CD14-positive monocyte (primary cell): ENCODE measurements at regions not wholly inside any gene's neighbourhood (a gene's known extent, or its start where the extent isn't known, plus 50 kb on each side); places are given as distances from the start of the nearest gene placed in this dataset.

ENCODE experiments used
- DNase-seq, 3 donors: peaks; one replicate each; pipeline ENCODE4 v3.0.0-alpha.2; 2011 to 2022
- H2AFZ ChIP-seq: 2 replicates; pipeline ENCODE4 v1.6.0; 2012; ENCODE audit warnings: mild to moderate bottlenecking, low read depth, low read length, inconsistent platforms; ENCODE audit not compliant: insufficient read depth, poor library complexity, severe bottlenecking
- H3K27ac ChIP-seq, 2 donors: 1 replicate in 1 of 2; 2 replicates in 1 of 2; pipeline ENCODE4 v1.5.1; 2012 to 2013; ENCODE audit warnings: low read length in 2 of 2, control low read depth in 1 of 2, inconsistent platforms in 1 of 2, low read depth in 1 of 2, mild to moderate bottlenecking in 1 of 2
- H3K27me3 ChIP-seq, 2 donors: one replicate each; pipeline versions ENCODE4 v1.6.0 to v1.6.1; 2011 to 2013; ENCODE audit warnings: low read length in 2 of 2; ENCODE audit not compliant: control insufficient read depth in 2 of 2, insufficient read depth in 2 of 2
- H3K36me3 ChIP-seq, 2 donors: replicated peaks in 1 of 2; 1 replicate in 1 of 2; 2 replicates in 1 of 2; pipeline versions ENCODE4 v1.5.1 to v1.6.1; 2012 to 2013; ENCODE audit warnings: low read length in 2 of 2, control low read depth in 1 of 2, inconsistent platforms in 1 of 2, mild to moderate bottlenecking in 1 of 2; ENCODE audit not compliant: insufficient read depth in 2 of 2, control insufficient read depth in 1 of 2
- H3K4me1 ChIP-seq, 2 donors: 1 replicate in 1 of 2; 2 replicates in 1 of 2; pipeline versions ENCODE4 v1.5.1 to v1.6.1; 2012 to 2013; ENCODE audit warnings: low read length in 2 of 2, control low read depth in 1 of 2, inconsistent platforms in 1 of 2, mild to moderate bottlenecking in 1 of 2, moderate library complexity in 1 of 2; ENCODE audit not compliant: insufficient read depth in 2 of 2, control insufficient read depth in 1 of 2
- H3K4me2 ChIP-seq: replicated peaks from 2 replicates; pipeline ENCODE3; 2012; ENCODE audit warnings: low read length, moderate library complexity, mild to moderate bottlenecking; ENCODE audit not compliant: poor library complexity, severe bottlenecking; ENCODE audit errors: extremely low read depth
- H3K4me3 ChIP-seq, 3 experiments: fragments of 200-600 bp in 1 of 3; sonication (generic) in 1 of 3; replicated peaks in 1 of 3; 1 replicate in 2 of 3; 2 replicates in 1 of 3; pipeline ENCODE4 v1.5.1; 2011 to 2013; ENCODE audit warnings: low read length in 3 of 3, mild to moderate bottlenecking in 3 of 3, control low read depth in 2 of 3, low read depth in 2 of 3, inconsistent platforms in 1 of 3, moderate library complexity in 1 of 3
- H3K79me2 ChIP-seq: 2 replicates; pipeline ENCODE4 v1.6.0; 2012; ENCODE audit warnings: mild to moderate bottlenecking, control low read depth, inconsistent platforms, low read length, moderate library complexity; ENCODE audit not compliant: insufficient read depth
- H3K9ac ChIP-seq: 2 replicates; pipeline ENCODE4 v1.6.0; 2017; ENCODE audit warnings: low read length, mild to moderate bottlenecking; ENCODE audit not compliant: insufficient read depth, poor library complexity, severe bottlenecking
- H3K9me3 ChIP-seq, 2 donors: replicated peaks in 1 of 2; 1 replicate in 1 of 2; 2 replicates in 1 of 2; pipeline versions ENCODE4 v1.5.1 to v1.6.1; 2012 to 2013; ENCODE audit warnings: low read length in 2 of 2, control low read depth in 1 of 2; ENCODE audit not compliant: control insufficient read depth in 1 of 2, insufficient read depth in 1 of 2
- H4K20me1 ChIP-seq: 2 replicates; pipeline ENCODE4 v1.6.0; 2012; ENCODE audit warnings: mild to moderate bottlenecking, low read length, control low read depth, moderate library complexity; ENCODE audit not compliant: insufficient read depth
- H3K27ac Mint-ChIP-seq, 7 donors: one replicate each; pipeline ENCODE4 v1.8.0; 2020; ENCODE audit warnings: mild to moderate bottlenecking in 7 of 7, mixed read lengths in 7 of 7, moderate library complexity in 6 of 7, inconsistent platforms in 2 of 7
- H3K27me3 Mint-ChIP-seq, 3 donors: one replicate each; pipeline ENCODE4 v1.8.0; 2021 to 2022; ENCODE audit warnings: low read depth in 3 of 3, mild to moderate bottlenecking in 3 of 3, mixed read lengths in 3 of 3, moderate library complexity in 3 of 3, inconsistent platforms in 1 of 3
- H3K36me3 Mint-ChIP-seq, 2 donors: one replicate each; pipeline ENCODE4 v1.8.0; 2020; ENCODE audit warnings: mixed read lengths in 2 of 2, inconsistent platforms in 1 of 2, mild to moderate bottlenecking in 1 of 2
- H3K4me1 Mint-ChIP-seq: one replicate; pipeline ENCODE4 v1.8.0; 2020; ENCODE audit warnings: mild to moderate bottlenecking, mixed read lengths
- H3K4me3 Mint-ChIP-seq, 2 donors: one replicate each; pipeline ENCODE4 v1.8.0; 2020; ENCODE audit warnings: mild to moderate bottlenecking in 2 of 2, mixed read lengths in 2 of 2, moderate library complexity in 1 of 2
- H3K9me3 Mint-ChIP-seq, 7 donors: one replicate each; pipeline ENCODE4 v1.8.0; 2020 to 2022; ENCODE audit warnings: mixed read lengths in 7 of 7, mild to moderate bottlenecking in 6 of 7, moderate library complexity in 6 of 7, inconsistent platforms in 2 of 7
- WGBS: methylation state at CpG from one replicate; pipeline ENCODE4 v1.1.5; 2013; ENCODE audit warnings: missing lambda C conversion rate; ENCODE audit not compliant: insufficient coverage; 5-methylcytosine and 5-hydroxymethylcytosine counted together
- intact Hi-C, 2 donors: fragments of 100-400 bp; cut with micrococcal nuclease; formaldehyde crosslinking; loops; one replicate each; pipeline versions ENCODE4 v1.15.0 to v1.15.1; 2023
- TF ChIP-seq, protein P1 (sequence below): fragments of 200-600 bp; IDR thresholded peaks from one replicate; pipeline ENCODE4 v1.8.0; 2022; ENCODE audit warnings: antibody characterized with exemption, mild to moderate bottlenecking

DNA sequence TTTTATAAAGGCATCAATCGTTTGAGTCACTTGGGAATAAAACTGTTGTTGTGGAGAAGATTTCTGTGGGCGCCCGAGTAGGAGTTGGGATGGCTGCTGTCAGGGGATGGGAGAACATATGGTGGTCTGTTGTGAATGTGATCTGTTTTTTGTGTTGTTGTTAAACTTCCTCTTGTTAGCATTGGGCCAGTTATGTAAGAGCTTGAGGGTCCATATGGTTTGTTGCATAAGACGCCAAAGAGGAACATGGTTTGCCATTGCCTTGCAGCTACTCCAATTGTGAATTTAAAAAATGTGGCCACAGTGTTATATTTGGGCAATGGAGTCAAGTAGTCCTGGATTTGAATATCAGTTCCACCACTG is 136.1 kb upstream of the JUN start:
- intact Hi-C loops: no loop called here
- Mint-ChIP-seq H3K27ac (peak overlapping the region; percentile 84 to 92 (median 88)), H3K4me3 (peak overlapping the region in 1 of 2 donors; percentile 80), H3K4me1 (peaks cover 40% of the 10 kb centered on the region), H3K9me3 (peaks cover 3 to 12% (median 9%) of the 10 kb centered on the region in 7 donors), H3K27me3 (peaks cover 0 to 6% (median 1%) of the 10 kb centered on the region in 3 donors), H3K36me3 (peaks cover 0 to 8% of the 10 kb centered on the region in 2 donors)
- Histone ChIP-seq H4K20me1 (no peaks in the 10 kb centered on the region), H3K36me3 (no peaks in the 10 kb centered on the region), H3K4me2 (peak overlapping the region; percentile 42), H3K27me3 (no peaks in the 10 kb centered on the region), H3K4me3 (peak overlapping the region in 1 of 3 experiments; percentile 19), H3K9ac (no peak overlapping the region), H2AFZ (peak overlapping the region; percentile 69), H3K27ac (peak overlapping the region; percentile 60 to 84), H3K9me3 (peaks cover 5 to 9% of the 10 kb centered on the region in 2 donors), H3K79me2 (no peaks in the 10 kb centered on the region), H3K4me1 (peaks cover 38 to 41% of the 10 kb centered on the region in 2 donors)
- TF ChIP-seq, protein P1, sequence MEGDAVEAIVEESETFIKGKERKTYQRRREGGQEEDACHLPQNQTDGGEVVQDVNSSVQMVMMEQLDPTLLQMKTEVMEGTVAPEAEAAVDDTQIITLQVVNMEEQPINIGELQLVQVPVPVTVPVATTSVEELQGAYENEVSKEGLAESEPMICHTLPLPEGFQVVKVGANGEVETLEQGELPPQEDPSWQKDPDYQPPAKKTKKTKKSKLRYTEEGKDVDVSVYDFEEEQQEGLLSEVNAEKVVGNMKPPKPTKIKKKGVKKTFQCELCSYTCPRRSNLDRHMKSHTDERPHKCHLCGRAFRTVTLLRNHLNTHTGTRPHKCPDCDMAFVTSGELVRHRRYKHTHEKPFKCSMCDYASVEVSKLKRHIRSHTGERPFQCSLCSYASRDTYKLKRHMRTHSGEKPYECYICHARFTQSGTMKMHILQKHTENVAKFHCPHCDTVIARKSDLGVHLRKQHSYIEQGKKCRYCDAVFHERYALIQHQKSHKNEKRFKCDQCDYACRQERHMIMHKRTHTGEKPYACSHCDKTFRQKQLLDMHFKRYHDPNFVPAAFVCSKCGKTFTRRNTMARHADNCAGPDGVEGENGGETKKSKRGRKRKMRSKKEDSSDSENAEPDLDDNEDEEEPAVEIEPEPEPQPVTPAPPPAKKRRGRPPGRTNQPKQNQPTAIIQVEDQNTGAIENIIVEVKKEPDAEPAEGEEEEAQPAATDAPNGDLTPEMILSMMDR: no peak
- WGBS: 23% methylated on average over 4 of the region's 4 CpGs
- peak; percentile 71 to 80 (median 80) for DNase-seq

DNA sequence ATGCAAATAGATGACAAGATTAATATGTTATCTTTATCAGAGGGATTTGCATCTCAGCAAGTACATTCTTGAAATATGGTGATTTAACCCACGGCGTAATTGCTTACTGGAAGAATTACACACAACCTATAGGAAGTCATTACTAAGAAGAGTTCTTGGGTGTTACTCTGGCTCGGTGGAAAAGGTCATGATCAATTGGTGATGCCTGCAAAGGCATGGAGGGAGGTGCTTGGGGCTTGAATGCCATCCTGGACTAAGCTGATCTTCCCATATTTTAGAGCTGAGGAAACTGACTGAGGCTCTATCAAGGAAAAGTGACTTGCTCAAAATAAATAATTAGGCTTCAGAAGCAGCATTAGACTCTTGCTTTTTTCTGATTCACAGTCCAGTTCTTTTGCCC is 137.5 kb upstream of the JUN start:
- no peaks in the 10 kb centered on the region for H3K36me3 ChIP-seq
- H3K9ac ChIP-seq: no peak overlapping the region
- no peaks in the 10 kb centered on the region for H3K79me2 ChIP-seq
- Mint-ChIP-seq H3K4me1 (peaks cover 46% of the 10 kb centered on the region), H3K4me3 (no peak overlapping the region), H3K27me3 (peaks cover 0 to 6% (median 1%) of the 10 kb centered on the region in 3 donors), H3K9me3 (peaks cover 1 to 4% (median 2%) of the 10 kb centered on the region in 7 donors), H3K36me3 (peaks cover 0 to 8% of the 10 kb centered on the region in 2 donors), H3K27ac (no peak overlapping the region)
- H3K27me3 ChIP-seq: no peaks in the 10 kb centered on the region
- no peak for DNase-seq
- H2AFZ ChIP-seq: no peak overlapping the region
- H3K9me3 ChIP-seq: no peaks in the 10 kb centered on the region
- no CpG with 5 or more reads among the region's 3 CpGs for WGBS
- no peaks in the 10 kb centered on the region for H4K20me1 ChIP-seq
- H3K4me3 ChIP-seq: no peak overlapping the region
- H3K4me2 ChIP-seq: no peak overlapping the region
- peaks cover 41 to 46% of the 10 kb centered on the region in 2 donors for H3K4me1 ChIP-seq
- intact Hi-C loops: no loop called here
- no peak overlapping the region for H3K27ac ChIP-seq
- TF ChIP-seq, protein P1: no peak
